ENCODE measurements at regions not wholly inside any gene's neighbourhood (a gene's known extent, or its start where the extent isn't known, plus 50 kb on each side); places are given as distances from the start of the nearest gene placed in this dataset.

DNA sequence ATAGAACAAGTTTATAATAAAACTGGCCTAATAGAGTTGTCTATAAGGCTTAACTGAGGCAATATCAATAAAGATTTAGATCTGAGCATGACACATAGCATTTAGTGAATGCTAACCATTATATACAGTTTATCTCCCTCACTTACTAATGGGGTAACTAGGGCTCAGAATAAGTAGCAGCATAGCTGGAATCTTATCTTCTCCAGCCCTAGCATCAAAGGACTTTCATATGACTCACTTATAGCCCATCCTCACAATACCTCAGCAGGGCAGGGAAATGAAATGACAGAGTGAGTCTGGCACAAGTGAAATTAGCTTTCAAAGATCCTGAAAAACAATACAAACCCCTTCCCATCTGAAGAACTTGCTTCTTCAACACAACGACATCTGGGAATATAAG, 362.9 kb downstream of the KIF20B start:
- ChIA-PET POLR2A (ENCODE audit: unreplicated experiment) (no interaction called here), CTCF (no interaction called here)
- Histone ChIP-seq H3K79me2 (ENCODE audit: low read length) (no peaks in the 10 kb centered on the region), H3K9ac (ENCODE audit: low read length) (no peak overlapping the region), H3K27ac (ENCODE audit: low read length) (no peak overlapping the region), H3K9me3 (ENCODE audit: low read length) (no peaks in the 10 kb centered on the region), H3K4me3 (ENCODE audit: low read length) (no peak overlapping the region), H3F3A (ENCODE audit: low read length, unreplicated experiment) (no peaks in the 10 kb centered on the region), H4K20me1 (ENCODE audit: low read length) (no peaks in the 10 kb centered on the region), H3K4me1 (ENCODE audit: insufficient read depth, low read length) (no peaks in the 10 kb centered on the region), H3K27me3 (ENCODE audit: low read length) (no peaks in the 10 kb centered on the region), H3K9me2 (replicated peaks; ENCODE audit: low read length) (no peaks in the 10 kb centered on the region), H3K4me2 (ENCODE audit: low read length) (no peak overlapping the region), H3K36me3 (ENCODE audit: low read depth, low read length) (no peaks in the 10 kb centered on the region), H2AFZ (ENCODE audit: low read length) (no peak overlapping the region)
- BruUV-seq (replicated peaks) = no TSS peak
- no peak for TF ChIP-seq CTCF (conservative IDR thresholded peaks at IDR 0.05; ENCODE audit: low read depth, low read length)
- TF ChIP-seq EZH2phosphoT487 (IDR thresholded peaks at IDR 0.05; ENCODE audit: borderline replicate concordance, low read length) = no peak
- no peak for TF ChIP-seq EZH2 (IDR thresholded peaks at IDR 0.05; ENCODE audit: low read length, unreplicated experiment)
- no peak for DNase-seq
- ATAC-seq = no peak
- intact Hi-C loops (cut with micrococcal nuclease) = no loop called here

DNA sequence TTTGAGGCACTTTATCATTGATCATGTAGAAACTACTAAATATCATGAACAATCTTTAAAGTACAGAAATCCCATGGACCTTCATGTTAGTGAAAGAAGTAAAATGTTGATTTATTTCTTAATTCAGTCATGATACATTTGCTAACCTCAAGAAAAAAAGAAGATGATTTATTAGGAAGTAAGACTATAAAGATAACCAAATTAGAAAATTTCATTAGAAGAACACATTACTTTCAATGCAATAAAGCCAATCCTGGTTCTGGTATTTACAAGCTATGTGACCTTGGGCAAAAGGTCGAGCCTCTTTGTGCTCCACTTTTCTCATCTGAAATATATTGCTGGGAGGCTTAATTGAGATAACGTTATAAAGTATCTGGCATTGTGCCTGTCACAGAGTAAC, 365.0 kb downstream of the KIF20B start:
- H3K79me2 ChIP-seq (ENCODE audit: low read length) = no peaks in the 10 kb centered on the region
- H3K9me3 ChIP-seq (ENCODE audit: low read length) = no peaks in the 10 kb centered on the region
- TF ChIP-seq CTCF (conservative IDR thresholded peaks at IDR 0.05; ENCODE audit: low read depth, low read length) (no peak), EZH2phosphoT487 (IDR thresholded peaks at IDR 0.05; ENCODE audit: borderline replicate concordance, low read length) (no peak)
- no TSS peak for BruUV-seq (replicated peaks)
- no peak overlapping the region for H2AFZ ChIP-seq (ENCODE audit: low read length)
- no peaks in the 10 kb centered on the region for H3K9me2 ChIP-seq (replicated peaks; ENCODE audit: low read length)
- H3K36me3 ChIP-seq (ENCODE audit: low read depth, low read length) = no peaks in the 10 kb centered on the region
- intact Hi-C loops (cut with micrococcal nuclease) = no loop called here
- H3K27me3 ChIP-seq (ENCODE audit: low read length) = no peaks in the 10 kb centered on the region
- no peaks in the 10 kb centered on the region for H3F3A ChIP-seq (ENCODE audit: low read length, unreplicated experiment)
- H3K4me3 ChIP-seq (ENCODE audit: low read length) = no peak overlapping the region
- CTCF ChIA-PET = no interaction called here
- H3K9ac ChIP-seq (ENCODE audit: low read length) = no peak overlapping the region
- no peaks in the 10 kb centered on the region for H4K20me1 ChIP-seq (ENCODE audit: low read length)
- ATAC-seq (no peak), DNase-seq (no peak)
- POLR2A ChIA-PET (ENCODE audit: unreplicated experiment) = no interaction called here
- no peak overlapping the region for H3K27ac ChIP-seq (ENCODE audit: low read length)
- no peak overlapping the region for H3K4me2 ChIP-seq (ENCODE audit: low read length)
- no peaks in the 10 kb centered on the region for H3K4me1 ChIP-seq (ENCODE audit: insufficient read depth, low read length)

DNA sequence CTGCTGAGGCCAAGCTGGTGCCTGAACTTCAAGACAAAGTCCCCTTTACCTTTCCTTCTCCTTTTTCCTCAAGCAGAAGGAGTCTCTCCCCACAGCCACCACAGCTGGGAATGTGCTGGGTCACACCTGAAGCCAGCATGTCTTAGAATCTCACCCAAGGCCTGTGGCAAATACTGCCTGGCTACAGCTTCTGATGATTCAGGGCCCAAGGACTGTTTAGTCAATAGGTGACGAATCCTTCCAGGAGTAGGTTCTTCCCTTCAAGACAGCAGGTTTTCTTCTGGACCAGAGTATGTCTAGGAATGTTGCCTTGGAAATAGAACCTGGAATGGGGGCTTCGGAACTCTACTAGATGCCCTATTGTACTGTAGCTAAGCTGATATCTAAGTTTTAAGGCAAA, 374.6 kb downstream of the KIF20B start:
- Histone ChIP-seq H3K36me3 (ENCODE audit: low read depth, low read length) (no peaks in the 10 kb centered on the region), H3K9ac (ENCODE audit: low read length) (no peak overlapping the region), H3K27ac (ENCODE audit: low read length) (no peak overlapping the region), H3K9me2 (replicated peaks; ENCODE audit: low read length) (no peaks in the 10 kb centered on the region), H3K9me3 (ENCODE audit: low read length) (no peaks in the 10 kb centered on the region), H4K20me1 (ENCODE audit: low read length) (no peaks in the 10 kb centered on the region), H3K4me1 (ENCODE audit: insufficient read depth, low read length) (no peaks in the 10 kb centered on the region), H3K4me2 (ENCODE audit: low read length) (no peak overlapping the region), H3K27me3 (ENCODE audit: low read length) (no peaks in the 10 kb centered on the region), H3F3A (ENCODE audit: low read length, unreplicated experiment) (no peaks in the 10 kb centered on the region), H2AFZ (ENCODE audit: low read length) (no peak overlapping the region), H3K79me2 (ENCODE audit: low read length) (no peaks in the 10 kb centered on the region), H3K4me3 (ENCODE audit: low read length) (no peak overlapping the region)
- intact Hi-C loops (cut with micrococcal nuclease) = no loop called here
- DNase-seq (peak; percentile 27), ATAC-seq (no peak)
- TF ChIP-seq EZH2phosphoT487 (IDR thresholded peaks at IDR 0.05; ENCODE audit: borderline replicate concordance, low read length) (no peak), EZH2 (IDR thresholded peaks at IDR 0.05; ENCODE audit: low read length, unreplicated experiment) (no peak), CTCF (conservative IDR thresholded peaks at IDR 0.05; ENCODE audit: low read depth, low read length) (no peak)
- ChIA-PET CTCF (no interaction called here), POLR2A (ENCODE audit: unreplicated experiment) (interaction anchor here (0.5 kb wide), 1 partner anchor 102 kb away, joined by 4 read pairs; no protein-coding TSS in a partner anchor)
- no TSS peak for BruUV-seq (replicated peaks)
